ENCODE measurements at regions not wholly inside any gene's neighbourhood (a gene's known extent, or its start where the extent isn't known, plus 50 kb on each side); places are given as distances from the start of the nearest gene placed in this dataset.
"Not testable (repeated sequence)": the region's sequence is repeated elsewhere in the genome, so short reads cannot be mapped to it uniquely, and the experiment has no call there.

DNA sequence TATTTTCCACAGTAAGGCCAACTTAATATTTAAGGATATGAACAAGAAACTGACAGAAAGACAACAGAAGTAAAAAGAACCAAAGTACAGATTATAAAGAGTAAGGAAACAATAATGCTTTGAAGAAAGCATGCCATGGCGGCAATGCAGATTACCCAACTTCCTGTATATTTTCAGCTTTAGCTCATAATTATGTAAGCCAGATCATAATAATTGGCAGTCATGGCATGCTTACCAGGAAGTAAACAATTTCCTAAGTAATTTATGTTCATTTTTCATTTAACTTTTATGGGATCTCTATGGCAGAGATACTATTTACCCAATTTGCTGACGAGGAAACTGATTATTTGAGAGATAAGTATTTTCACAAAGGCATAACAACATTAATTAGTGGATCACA lies 988.7 kb downstream of the HACE1 start:
- no peak for DNase-seq

DNA sequence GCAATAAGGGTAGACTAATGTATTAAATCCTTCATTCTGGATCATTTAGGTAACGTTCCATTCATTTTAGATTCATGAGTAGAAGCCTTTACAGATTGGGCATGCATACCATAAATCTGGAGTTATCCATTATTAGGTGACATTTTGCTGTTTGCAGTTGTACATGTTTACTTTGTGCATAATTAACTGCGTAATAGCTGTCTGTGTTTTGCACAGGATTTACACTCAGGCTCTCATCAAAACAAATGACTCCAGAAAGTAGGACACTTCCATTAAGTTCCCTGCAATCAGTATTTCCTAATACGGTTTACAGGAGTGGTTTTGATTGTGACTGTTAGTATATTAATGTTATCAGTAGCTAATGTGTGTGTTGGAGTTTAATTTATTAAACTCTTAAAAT lies 997.4 kb downstream of the HACE1 start:
- DNase-seq, result no peak

DNA sequence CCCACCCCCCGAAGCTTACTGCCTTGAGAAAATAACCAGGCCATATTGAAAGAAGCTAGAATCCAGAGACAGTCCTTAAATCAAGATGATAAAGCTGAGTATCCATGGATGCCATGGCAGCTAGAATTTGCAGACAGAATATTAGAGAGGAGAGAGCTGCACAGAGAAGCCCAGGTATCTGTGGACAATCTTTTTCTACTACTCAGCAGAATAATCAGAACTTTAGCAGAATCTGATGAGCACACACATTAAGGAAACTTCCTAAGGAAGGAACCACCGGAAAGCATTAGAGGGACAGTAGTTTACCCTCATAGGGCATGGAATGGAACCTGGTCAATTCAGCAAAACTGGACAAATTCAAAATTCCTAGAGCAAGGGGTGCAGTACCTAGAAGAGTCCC lies 1001.7 kb downstream of the HACE1 start:
- DNase-seq, result no peak

DNA sequence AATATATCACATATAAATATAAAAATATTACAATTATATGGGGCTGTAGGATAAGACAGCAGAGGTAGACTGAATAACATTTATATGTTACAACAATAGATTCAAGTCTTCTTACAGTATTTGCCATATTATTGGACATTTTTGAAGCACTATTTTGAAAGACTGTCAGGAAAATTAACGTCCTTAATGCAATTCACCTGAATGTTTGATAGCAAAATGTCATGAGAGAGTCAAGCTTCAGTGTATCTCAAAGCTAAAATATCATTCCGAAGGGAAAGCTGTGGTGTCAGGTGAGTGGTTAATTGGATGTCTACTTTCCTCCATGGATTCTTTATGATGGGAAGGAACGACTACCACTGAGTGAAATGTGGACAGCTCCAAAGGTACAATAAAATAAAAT lies 1004.0 kb downstream of the HACE1 start:
- DNase-seq, result no peak

DNA sequence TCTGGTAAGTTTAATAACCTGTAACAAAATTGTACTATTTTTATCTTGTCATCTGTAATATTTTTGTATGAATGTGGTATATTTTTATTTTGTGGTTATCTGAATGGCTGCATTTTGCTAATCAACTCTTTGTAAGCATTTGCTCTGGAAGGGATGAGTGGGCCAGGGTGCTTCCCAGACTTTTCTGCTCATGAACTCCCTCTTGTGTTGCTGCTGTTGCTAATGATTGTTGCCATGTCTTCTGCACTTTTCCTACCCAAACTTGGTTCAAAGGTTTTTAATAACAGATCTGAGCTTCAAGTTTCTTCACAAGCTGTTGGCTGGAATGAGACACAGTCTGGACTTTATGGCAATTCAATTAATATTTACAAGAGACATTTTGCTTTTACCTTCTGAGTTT lies 1005.7 kb downstream of the HACE1 start:
- no peak for DNase-seq

DNA sequence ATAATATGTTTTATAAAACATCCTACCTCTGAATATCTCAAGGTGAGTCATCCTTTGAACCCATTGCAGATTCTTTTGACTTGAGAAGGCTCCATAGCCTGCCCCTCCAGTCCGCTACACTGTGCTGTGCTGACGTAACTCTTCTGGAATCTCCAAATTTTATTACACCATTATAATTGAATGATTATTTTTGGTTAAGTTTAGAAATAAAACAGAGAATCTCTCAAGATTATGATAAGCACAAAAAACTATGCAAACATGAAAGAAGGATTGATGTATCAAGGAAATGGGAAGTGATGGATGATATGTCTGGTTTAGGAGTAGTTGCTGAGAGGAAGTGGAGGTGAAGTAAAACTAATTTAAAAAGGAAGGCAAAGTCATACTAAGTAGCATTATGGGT lies 1021.3 kb downstream of the HACE1 start:
- DNase-seq, result no peak

DNA sequence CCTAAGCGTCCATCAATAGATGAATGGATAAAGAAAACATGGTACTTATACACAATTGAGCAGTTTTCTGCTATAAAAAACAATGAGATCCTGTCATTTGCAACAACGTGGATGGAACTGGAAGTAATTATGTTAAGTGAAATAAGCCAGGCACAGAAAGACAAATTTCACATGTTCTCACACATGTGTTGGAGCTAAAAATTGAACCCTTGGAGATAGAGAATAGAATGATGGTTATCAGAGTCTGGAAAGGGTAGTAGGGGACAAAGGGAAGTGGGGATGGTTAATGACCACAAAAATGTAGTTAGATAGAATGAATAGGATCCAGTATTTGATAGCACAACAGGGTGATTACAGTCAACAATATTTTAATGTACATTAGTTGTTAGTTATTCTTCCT lies 1033.5 kb downstream of the HACE1 start:
- no peak for DNase-seq

DNA sequence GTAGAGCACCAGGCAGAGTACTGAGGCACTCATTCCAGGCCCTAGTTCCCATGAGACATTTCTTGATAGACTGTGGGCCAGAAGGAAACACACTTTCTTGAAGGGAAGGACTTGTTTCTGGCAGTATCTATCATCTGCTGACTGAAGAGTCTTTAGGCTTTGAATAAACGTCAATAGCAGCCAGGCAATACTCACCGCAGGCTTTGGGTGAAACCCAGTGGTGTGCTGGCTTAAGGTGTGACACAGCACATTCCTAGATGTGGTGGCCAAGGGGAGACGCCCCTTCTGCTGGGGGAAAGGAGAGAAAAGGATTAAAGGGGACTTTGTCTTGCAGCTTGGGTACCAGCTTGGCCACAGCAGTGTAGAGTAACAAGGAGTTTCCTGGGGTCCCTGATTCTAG lies 1039.6 kb downstream of the HACE1 start:
- DNase-seq, result no peak

DNA sequence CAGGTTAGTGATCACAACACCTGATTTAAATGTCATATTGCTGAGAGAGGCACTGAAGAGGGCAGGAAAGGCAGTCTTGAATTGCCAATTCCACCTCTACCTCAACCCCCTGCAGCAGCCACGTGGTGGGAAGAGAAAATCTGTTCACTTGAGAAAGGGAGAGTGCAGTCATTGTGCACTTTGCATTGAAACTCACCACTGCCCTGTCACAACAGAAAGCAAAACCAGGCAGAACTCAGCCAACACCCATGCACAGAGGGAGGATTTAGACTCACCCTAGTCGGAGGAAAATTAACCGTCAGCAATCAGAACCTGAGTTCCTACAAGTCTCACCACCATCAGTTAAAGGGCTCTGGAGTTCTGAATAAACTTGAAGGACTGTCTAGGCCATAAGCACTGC lies 1040.2 kb downstream of the HACE1 start:
- DNase-seq, result no peak

DNA sequence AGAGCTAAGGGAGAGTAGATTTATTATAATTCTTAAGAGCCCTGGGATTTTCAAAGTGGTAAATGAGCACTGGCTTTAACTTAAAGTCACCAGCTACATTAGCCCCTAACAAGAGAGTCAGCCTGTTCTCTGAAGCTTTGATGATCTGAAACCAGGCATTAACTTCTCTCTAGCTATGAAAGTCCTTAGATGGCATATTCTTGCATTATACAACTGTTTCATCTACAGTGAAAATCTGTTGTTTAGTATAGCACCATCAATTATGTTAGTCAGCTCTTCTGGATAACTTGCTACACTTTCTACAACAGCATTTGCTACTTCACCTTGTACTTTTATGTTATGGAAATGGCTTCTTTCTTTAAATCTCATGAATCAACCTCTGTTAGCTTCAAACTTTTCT lies 1046.7 kb downstream of the HACE1 start:
- DNase-seq, result no peak

DNA sequence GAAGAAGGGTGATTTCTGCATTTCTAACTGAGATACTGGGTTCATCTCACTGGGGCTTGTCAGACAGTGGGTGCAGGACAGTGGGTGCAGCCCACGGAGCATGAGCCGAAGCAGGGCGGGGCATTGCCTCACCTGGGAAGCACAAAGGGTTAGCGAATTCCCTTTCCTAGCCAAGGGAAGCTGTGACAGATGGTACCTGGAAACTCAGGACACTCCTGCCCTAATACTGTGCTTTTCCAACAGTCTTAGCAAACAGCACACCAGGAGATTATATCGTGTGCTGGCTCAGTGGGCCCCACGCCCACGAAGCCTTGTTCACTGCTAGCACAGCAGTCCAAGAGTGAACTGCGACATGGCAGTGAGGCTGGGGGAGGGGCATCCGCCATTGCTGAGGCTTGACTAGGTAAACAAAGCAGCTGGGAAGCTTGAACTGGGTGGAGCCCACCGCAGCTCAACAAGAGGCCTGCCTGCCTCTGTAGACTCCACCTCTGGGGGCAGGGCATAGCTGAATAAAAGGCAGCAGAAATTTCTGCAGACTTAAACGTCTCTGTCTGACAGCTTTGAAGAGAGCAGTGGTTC lies 1057.7 kb downstream of the HACE1 start:
- not testable (repeated sequence) for DNase-seq

DNA sequence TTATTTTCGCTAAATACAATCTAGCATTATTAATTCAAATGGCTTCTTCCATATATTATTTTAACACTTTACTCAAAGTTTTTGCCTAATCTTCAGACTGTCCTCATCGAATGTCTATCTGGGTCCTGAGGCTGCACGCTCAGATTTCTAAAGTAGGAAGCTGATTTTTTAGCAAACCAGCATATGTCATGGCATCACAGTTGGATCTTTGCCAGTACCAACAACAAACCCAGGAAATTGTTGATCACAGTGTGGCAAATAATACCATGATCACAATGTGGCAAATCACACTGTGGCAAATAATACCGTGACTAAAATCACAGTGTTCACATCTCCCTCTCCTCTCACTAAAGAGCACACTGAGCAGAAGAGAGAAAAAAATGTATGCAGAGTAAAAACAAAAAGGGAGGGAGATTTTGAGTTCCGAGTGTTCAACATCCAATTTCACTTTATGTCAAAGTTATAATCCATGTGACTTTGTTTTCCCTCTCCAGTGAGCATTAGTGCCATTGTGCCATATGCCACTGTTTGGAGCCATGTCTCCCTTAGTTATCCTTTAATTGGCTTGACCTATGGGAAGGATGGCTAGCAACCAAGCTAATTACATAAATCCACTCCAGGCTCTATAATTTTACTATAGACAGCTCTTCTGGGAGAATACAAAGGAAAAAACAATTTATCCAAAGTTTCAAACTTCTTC lies 1059.6 kb downstream of the HACE1 start:
- no peak for DNase-seq

DNA sequence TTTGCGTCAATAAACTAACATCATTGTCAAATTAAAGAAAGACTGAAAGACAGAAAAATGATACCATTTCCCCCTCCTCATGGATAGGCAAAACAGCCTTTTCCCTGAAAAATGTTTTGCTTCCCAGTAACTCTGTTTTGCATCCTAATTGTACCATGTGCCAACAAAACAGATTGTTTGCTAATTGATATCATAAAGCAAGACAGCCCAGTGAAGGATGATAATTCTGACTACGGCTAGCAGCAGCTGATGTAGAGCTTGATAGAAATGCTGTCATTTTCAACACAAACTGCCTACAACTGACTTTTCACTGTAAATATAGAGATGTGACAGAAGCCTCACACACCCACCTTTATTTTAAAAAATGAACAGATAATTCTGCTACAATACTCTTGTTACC lies 1061.6 kb downstream of the HACE1 start:
- DNase-seq, result no peak

DNA sequence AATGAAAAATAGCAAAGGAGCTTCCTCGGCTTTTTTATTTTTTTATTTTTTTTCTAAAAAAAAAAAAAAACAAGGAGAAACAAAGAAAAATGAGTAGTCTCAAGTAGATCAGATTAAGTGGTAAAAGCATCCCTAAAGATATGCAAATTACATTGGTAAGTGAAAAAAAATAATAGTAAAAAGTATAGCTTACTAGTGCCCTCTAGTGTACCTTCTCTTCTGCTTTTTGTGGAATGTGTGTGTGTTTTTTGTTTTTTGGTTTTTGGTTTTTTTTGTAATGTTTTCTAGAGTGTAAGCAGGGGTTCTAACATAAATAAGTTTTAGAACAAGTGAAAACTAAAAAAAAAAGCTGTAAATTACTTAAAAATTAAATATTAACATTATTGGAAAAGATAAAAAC lies 1062.0 kb downstream of the HACE1 start:
- no peak for DNase-seq

DNA sequence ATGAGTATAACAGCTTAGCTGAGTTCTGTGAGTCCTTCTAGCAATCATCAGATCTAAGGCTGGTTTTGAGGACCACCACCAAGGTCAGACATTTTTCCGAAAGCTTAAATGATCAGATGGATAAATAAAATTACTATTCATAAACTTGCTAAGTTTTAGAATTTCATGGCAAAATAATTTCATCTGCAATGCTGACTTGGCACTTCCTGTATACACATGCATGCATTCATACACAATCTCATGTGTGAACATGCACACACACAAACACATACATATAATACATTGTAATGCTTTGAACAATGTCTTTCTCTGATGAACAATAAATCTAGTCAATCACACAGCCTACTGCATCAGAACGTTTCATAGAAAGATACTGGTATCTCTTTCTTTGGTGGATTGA lies 1068.3 kb downstream of the HACE1 start:
- no peak for DNase-seq

DNA sequence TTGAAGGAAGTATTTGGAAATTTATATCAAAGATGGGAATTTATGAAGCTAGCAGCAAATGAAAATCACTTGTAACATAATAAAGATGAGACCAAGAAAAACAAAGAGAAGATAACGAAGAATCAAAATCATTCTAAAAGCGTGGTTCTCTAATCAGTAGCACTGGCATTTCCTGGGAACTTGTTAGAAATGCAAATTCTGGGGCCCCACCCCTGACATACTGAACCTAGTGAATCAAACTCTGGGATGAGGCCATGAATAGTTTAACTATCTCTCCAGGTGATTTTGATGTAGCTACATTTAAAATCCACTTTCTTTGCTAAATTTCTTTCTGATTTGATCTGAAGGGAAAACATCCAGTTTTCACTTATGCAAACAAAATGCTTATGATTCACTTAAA lies 1075.6 kb downstream of the HACE1 start:
- no peak for DNase-seq

DNA sequence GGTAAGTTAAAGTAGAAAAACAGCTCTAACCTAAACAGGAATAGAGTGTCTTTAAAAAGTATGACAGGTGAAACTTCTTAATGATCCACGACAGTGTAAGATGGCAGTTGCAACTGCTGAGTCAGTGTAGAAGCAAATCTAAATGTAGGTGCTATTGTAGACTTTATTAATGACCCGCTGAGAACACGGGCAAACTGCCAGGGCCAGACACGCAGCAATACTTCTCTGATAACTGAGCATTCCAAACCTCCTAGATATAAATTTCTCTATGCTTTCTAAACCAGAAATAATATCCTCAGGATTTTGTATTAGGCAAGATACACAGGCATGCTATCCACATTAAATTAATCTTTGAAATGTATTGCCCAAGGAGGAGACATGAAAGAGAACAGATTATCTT lies 1076.4 kb downstream of the HACE1 start:
- no peak for DNase-seq

DNA sequence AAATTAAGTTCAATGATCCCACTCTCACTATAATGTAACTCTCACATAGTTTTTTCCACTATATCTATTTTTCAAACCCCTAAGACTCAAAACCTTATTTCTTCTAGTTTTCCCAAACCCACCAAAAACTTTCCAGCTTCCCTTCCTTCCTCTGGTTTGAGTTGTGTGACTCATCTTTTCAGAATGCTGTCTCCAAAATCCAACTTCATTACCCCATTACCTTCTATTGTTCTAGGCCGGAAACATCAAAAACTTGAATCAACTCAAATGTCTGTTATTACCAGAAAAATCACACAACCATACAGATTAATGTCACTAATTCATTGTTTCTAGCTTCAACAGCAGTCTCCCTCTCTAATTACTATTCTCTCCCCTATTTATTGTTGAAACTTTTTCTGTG lies 1090.3 kb downstream of the HACE1 start:
- DNase-seq, result no peak

DNA sequence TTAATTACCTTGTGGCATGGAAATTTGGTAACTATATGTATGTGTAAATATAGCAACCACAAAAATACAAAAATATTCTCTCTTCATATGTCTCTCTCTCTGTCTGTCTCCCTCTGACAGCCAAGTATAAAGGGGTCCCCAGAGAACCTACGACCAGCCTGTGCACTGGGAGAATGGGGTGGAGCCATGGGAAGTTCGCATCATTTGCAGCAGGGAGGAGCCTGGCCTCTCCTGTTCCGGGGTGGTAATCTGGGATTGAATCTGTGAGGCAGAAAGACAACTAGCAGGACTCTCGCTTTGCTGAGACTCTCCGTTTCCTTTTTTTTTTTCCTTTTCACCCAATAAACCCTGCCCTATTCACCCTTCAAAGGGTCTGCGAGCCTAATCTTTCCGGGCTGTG lies 1109.1 kb downstream of the HACE1 start:
- DNase-seq, result no peak

DNA sequence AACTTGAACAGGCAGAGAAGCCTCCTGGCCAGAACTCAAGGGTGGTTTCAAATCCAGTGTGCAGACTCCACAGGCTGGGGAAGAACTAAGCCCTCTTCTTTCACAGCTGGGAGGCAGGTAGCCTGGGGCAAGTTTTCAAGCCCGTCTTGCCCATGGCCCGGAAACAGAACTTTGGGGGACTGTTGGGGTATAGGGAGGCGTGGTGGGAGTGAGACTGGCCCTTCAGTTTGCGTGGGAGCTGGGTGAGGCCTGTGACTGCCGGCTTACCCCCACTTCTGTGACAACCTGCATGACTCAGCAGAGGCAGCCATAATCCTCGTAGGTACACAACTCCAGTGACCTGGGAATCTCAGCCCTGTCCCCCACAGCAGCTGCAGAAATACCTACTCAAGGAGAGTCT lies 1125.7 kb downstream of the HACE1 start:
- no peak for DNase-seq

DNA sequence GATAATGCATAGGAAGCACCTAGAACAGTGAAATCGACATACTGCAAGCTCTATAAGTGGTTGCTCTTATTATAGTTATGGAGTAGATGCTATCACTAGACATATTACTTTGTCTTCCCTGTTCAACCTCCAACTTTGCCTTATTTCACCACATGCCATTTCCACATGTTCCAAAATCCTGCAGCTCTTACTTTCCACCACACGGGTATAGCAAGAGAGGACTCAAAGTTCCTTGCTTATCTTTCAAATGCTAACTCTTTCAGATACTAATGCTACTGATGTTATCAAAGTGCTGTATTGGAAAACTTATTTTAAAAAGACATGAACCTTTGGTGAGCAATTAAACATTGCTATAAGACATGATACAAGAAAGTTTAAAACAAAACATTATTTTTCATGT lies 1130.1 kb downstream of the HACE1 start:
- no peak for DNase-seq

DNA sequence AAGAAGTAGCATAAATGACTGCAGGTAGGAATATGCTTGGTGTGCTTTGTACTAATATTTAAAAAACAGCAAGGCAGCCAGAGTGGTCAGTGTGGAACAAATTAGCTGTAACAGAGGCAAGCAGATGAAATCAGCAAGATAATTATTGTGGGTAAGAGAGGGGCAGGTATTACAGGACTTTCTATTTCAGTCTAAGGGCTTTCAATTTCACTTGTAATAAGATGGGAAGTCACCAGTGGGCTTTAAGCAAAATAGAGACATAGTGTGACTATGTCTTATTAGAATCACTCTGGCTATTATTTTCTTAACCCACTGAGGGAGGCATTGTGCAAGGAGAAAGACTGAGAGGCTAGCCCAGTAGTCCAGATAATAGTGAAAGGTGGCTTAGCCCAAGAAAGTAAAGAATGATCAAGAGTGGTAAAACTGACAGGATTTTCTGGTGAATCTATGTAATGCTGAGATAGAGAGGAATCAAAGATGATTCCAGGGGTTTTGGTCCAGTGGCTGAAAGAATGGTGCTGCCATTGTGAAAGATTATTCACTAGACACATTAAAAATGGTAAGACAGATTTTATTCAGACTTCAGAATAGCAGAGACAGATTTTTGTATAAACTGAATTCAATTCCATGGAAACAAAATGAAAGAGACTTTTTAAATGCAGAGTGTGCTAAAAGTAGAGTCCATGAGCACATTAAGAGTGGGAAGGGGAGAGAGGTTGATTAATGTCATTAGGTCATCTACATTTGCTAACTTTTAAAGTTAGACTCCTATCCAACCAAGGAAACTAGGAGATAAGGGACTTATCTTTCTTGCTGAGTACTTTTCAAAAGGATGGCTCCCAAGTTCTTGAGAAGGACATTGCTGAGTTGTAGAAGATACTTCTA lies 1136.0 kb downstream of the HACE1 start:
- DNase-seq, result no peak

DNA sequence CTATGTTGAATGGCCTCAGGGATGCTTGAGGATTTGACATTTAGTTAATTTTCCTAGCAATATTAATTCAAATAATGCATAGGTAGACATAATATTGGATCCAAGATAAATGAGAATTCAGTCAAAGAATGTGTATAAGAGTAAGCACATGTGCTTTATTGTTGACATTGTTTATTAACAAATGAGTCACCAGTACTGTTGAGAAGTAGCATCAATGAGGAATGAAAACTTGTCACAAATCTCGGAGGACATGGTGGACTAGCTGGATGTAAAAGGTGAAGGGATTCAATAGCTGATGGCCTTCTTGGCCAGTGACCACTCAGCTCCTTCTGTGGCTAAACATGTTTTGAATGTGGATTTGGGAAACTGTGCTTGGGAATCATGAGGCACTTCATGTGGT lies 1137.0 kb downstream of the HACE1 start:
- no peak for DNase-seq

DNA sequence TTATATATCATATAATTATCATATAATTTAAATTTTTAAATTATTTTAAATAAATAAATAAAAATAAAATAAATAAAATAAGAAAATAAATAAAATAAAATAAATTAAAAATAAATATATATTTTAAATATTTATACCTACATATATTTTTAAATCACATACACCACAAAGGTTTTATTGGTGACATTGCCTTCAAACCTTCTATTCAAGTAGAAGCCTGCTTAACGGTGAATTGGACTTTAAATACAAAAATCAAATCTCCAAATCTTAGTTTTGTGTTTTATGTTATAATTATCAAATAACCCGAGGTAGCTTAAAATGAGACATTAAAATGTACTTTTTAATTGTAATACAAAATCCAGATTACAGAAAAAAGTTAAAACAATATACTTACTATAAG lies 1137.8 kb downstream of the HACE1 start:
- DNase-seq, result no peak

Data from activated CD4-positive, alpha-beta T cell treated with anti-CD3 and anti-CD28 coated beads, Interleukin-10, Interleukin-2, amounts not matched to agents 100 ng/mL and 50 ng/mL, durations not matched to agents 16 hours and 8 hours (primary cell).